Osteoblast (primary cell): ENCODE measurements at regions not wholly inside any gene's neighbourhood (a gene's known extent, or its start where the extent isn't known, plus 50 kb on each side); places are given as distances from the start of the nearest gene placed in this dataset.

Experiments
- DNase-seq: peaks from one replicate; pipeline ENCODE4 v3.0.0; 2011; ENCODE audit warnings: low spot score, mixed read lengths; ENCODE audit not compliant: insufficient read length; ENCODE audit errors: missing footprints
- H2AFZ ChIP-seq: 2 replicates; pipeline ENCODE4 v1.6.0; 2011; ENCODE audit warnings: mild to moderate bottlenecking, low read length
- H3K27ac ChIP-seq: 2 replicates; pipeline ENCODE4 v1.5.1; 2011; ENCODE audit warnings: mild to moderate bottlenecking, low read depth, low read length, moderate library complexity
- H3K27me3 ChIP-seq: 2 replicates; pipeline ENCODE4 v1.6.0; 2012; ENCODE audit warnings: mild to moderate bottlenecking, control low read depth, inconsistent platforms, low read length, moderate library complexity; ENCODE audit not compliant: insufficient read depth
- H3K36me3 ChIP-seq: 2 replicates; pipeline ENCODE4 v1.5.1; 2011; ENCODE audit warnings: mild to moderate bottlenecking, low read length, control low read depth, moderate library complexity; ENCODE audit not compliant: insufficient read depth
- H3K4me1 ChIP-seq: 2 replicates; pipeline ENCODE4 v1.5.1; 2011; ENCODE audit warnings: mild to moderate bottlenecking, low read length, control low read depth, moderate library complexity; ENCODE audit not compliant: insufficient read depth
- H3K4me2 ChIP-seq: 2 replicates; pipeline ENCODE4 v1.6.0; 2011; ENCODE audit warnings: mild to moderate bottlenecking, low read length; ENCODE audit not compliant: insufficient read depth
- H3K4me3 ChIP-seq: fragments of 200-600 bp; sonication (generic); 3 replicates; pipeline ENCODE4 v1.5.1; 2012; ENCODE audit warnings: mild to moderate bottlenecking, low read length, inconsistent platforms; ENCODE audit not compliant: insufficient read depth
- H3K79me2 ChIP-seq: 2 replicates; pipeline ENCODE4 v1.6.0; 2012; ENCODE audit warnings: mild to moderate bottlenecking, low read length, control low read depth, inconsistent platforms; ENCODE audit not compliant: insufficient read depth
- H3K9me3 ChIP-seq: 2 replicates; pipeline ENCODE4 v1.5.1; 2011; ENCODE audit warnings: low read depth, low read length, control low read depth
- H4K20me1 ChIP-seq: 2 replicates; pipeline ENCODE4 v1.6.0; 2012; ENCODE audit warnings: mild to moderate bottlenecking, low read length, control low read depth; ENCODE audit not compliant: insufficient read depth
- CTCF ChIP-seq: IDR thresholded peaks from 2 replicates; pipeline ENCODE4 v1.5.1; 2011; ENCODE audit warnings: mild to moderate bottlenecking, low read depth, low read length, moderate library complexity; ENCODE audit errors: extremely low read depth

GRCh38 chr3:84209474-84209873, 749.3 kb upstream of the CADM2 start:
- H4K20me1 ChIP-seq = no peaks in the 10 kb centered on the region
- no peaks in the 10 kb centered on the region for H3K4me1 ChIP-seq
- H3K9me3 ChIP-seq = no peaks in the 10 kb centered on the region
- no peaks in the 10 kb centered on the region for H3K79me2 ChIP-seq
- no peak overlapping the region for H3K4me3 ChIP-seq
- no peaks in the 10 kb centered on the region for H3K27me3 ChIP-seq
- no peak for TF ChIP-seq CTCF
- H3K36me3 ChIP-seq = no peaks in the 10 kb centered on the region
- H3K27ac ChIP-seq = no peak overlapping the region
- no peak overlapping the region for H3K4me2 ChIP-seq
- no peak for DNase-seq
- H2AFZ ChIP-seq = no peak overlapping the region

GRCh38 chr3:84223512-84223911, 735.3 kb upstream of the CADM2 start:
- TF ChIP-seq CTCF = no peak
- Histone ChIP-seq H3K36me3 (no peaks in the 10 kb centered on the region), H3K79me2 (no peaks in the 10 kb centered on the region), H3K4me2 (no peak overlapping the region), H3K27me3 (no peaks in the 10 kb centered on the region), H3K4me3 (no peak overlapping the region), H3K4me1 (no peaks in the 10 kb centered on the region), H4K20me1 (no peaks in the 10 kb centered on the region), H3K27ac (no peak overlapping the region), H2AFZ (no peak overlapping the region), H3K9me3 (peaks cover 7% of the 10 kb centered on the region)
- no peak for DNase-seq

- peaks cover 7% of the 10 kb centered on the region for H3K9me3 ChIP-seq
- no peaks in the 10 kb centered on the region for H3K4me1 ChIP-seq
- H3K36me3 ChIP-seq = no peaks in the 10 kb centered on the region
- H2AFZ ChIP-seq = no peak overlapping the region
- H3K27ac ChIP-seq = no peak overlapping the region
- H3K4me2 ChIP-seq = no peak overlapping the region
- DNase-seq = no peak
- no peaks in the 10 kb centered on the region for H3K79me2 ChIP-seq
- H4K20me1 ChIP-seq = no peaks in the 10 kb centered on the region
- no peak for TF ChIP-seq CTCF
- H3K4me3 ChIP-seq = no peak overlapping the region
- H3K27me3 ChIP-seq = no peaks in the 10 kb centered on the region
Observed at GRCh38 chr3:84224262-84224661, 734.5 kb upstream of the CADM2 start.

- Histone ChIP-seq H3K79me2 (no peaks in the 10 kb centered on the region), H4K20me1 (no peaks in the 10 kb centered on the region), H3K4me2 (no peak overlapping the region), H3K9me3 (peaks cover 3% of the 10 kb centered on the region), H3K27ac (no peak overlapping the region), H3K4me1 (no peaks in the 10 kb centered on the region), H3K36me3 (no peaks in the 10 kb centered on the region), H3K27me3 (no peaks in the 10 kb centered on the region), H2AFZ (no peak overlapping the region), H3K4me3 (no peak overlapping the region)
- no peak for DNase-seq
- no peak for TF ChIP-seq CTCF
Observed at GRCh38 chr3:84236261-84236660, 722.5 kb upstream of the CADM2 start.
